Bone marrow (tissue), 2 donors: ENCODE measurements at regions not wholly inside any gene's neighbourhood (a gene's known extent, or its start where the extent isn't known, plus 50 kb on each side); places are given as distances from the start of the nearest gene placed in this dataset.

Experiments
- DNase-seq, 2 donors: peaks; one replicate each; lab custom pipeline; 2025; lab: John Stamatoyannopoulos, UW

DNA sequence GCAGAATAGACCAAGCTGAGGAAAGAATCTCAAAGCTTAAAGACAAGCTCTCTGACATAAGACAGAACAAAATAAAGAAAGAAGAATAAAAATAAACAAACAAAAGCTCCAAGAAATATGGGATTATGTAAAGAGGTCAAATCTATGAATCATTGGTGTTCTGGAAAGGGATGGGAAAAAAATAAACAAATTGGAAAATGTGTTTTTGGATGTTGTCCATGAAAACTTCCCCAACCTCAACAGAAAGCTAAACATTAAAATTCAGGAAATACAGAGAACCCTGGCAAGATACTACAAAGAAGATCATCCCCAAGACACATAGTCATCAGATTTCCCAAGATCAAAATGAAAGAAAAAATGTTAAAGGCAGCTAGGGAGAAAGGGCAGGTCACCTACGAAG lies 662.0 kb upstream of the CDH18 start:
- DNase-seq, result no peak

GRCh38 chr5:20648981-20649380 lies 661.0 kb upstream of the CDH18 start:
- DNase-seq, result no peak

DNA sequence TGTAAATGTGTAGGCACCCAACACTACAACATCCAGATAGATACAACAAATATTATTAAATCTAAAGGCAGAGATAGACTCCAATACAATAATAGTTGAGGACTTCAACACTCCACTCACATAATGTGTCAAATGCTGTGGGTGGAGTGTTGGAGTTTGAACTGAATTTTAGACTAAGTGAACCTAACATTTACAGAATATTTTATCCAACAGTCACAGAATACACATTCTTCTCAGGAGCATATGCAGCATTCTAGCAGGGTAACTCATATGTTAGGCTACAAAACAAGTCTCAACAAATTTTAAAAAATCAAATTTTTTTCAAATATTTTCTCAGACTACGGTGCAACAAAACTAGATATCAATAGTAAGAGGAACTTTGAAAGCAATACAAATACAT lies 648.7 kb upstream of the CDH18 start:
- DNase-seq, result no peak

DNA sequence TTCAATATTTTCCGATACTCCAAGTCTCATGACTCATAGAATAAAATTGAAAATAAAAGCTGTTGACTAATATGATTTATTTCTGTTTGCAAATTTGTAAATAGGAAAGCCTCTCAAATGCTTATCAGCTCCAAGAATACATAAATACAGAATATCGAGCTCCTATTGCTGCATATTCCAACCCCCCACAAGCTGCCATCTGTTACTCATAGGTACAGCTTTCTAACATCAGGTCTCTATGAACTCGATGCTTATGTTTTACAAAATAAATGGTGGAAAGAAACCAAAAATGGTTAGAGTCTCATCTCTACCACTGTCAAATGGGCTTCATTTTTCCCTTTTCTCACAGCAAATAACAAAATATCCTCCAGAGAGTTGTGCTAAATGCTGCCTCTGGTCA lies 631.6 kb upstream of the CDH18 start:
- DNase-seq, result no peak

DNA sequence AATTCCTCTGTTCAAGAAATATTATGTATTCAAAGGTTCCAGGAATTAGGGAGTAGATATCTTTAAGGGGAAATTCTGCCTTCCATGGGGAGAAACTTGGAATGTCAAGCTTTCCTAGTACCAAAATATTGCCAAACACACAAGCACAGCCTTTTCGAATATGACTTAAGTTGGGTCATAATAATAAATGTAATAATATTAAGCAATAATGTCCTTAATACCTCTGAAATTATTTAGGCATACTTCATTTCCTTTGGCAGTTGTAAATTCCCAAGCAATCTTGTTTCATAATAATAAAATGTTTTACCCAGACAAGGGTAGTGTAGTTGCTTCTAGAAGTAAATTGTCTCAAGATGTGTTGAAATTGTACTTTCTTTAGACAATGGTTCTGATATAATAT lies 630.3 kb upstream of the CDH18 start:
- no peak for DNase-seq

- no peak for DNase-seq
These were observed 629.8 kb upstream of the CDH18 start for GRCh38 chr5:20617841-20618240.

- no peak for DNase-seq
These were observed 628.0 kb upstream of the CDH18 start for GRCh38 chr5:20615888-20616563.

DNA sequence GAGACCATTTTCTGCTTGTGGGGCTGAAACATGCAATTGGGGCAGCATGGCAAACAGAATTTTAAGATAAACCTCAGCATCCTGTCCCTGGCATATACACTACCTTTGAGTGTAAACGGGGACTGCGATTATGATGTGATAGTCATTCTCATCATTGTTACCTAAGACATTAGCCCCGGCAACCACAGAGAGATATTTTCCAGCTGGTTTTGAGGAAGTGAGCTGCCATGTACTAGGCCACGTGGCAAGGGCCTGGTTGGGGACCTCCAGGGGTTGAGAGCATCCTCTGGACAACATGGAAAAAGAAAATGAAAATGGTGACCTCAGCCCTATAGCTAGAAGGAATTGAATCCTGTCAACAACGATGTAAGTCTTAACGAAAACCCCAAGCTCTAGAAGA lies 623.6 kb upstream of the CDH18 start:
- DNase-seq, result no peak

- DNase-seq, result no peak
These were observed 622.7 kb upstream of the CDH18 start for GRCh38 chr5:20610681-20611080.

DNA sequence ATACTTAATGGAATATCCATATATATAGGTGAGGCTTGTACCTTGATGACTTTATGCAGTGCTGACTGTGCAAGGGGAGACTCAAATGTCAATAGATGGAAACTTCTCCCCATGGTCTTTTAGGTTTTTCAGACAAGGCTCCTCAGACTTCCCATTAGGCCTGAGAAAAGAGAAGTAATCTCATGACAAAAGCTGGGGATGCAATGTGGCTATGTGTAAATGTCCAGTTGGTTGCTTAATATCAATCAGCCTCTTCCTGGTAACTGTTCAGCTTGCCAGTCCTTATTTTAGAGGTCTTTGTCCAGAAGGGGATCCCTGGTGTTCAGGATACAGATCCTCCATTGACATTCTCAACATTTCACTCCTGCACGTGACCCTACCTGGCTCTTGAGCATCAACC lies 621.1 kb upstream of the CDH18 start:
- DNase-seq, result no peak

GRCh38 chr5:20608567-20608966 lies 620.6 kb upstream of the CDH18 start:
- no peak for DNase-seq

- no peak for DNase-seq
These were observed 617.9 kb upstream of the CDH18 start for GRCh38 chr5:20605732-20606525.

DNA sequence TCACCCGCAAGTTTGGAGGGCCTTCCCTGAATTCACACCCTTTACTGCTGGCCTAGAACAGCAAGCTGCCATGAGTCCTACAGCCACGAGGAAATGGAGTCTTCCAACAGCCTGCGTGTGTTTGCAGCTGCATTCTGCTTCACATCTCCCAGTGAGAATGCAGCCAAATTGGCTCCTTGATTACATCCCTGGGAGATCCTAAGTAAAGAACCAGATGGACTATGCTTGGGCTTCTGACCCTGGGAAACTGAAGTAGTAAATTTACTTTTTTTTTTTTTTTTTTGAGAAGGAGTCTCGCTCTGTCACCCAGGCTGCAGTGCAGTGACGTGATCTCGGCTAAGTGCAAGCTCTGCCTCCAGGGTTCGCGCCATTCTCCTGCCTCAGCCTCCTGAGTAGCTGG lies 617.0 kb upstream of the CDH18 start:
- DNase-seq, result no peak

GRCh38 chr5:20601678-20602100 lies 613.7 kb upstream of the CDH18 start:
- no peak for DNase-seq

- no peak for DNase-seq
These were observed 602.4 kb upstream of the CDH18 start for GRCh38 chr5:20590356-20590755.

GRCh38 chr5:20575571-20575970 lies 587.6 kb upstream of the CDH18 start:
- no peak for DNase-seq

DNA sequence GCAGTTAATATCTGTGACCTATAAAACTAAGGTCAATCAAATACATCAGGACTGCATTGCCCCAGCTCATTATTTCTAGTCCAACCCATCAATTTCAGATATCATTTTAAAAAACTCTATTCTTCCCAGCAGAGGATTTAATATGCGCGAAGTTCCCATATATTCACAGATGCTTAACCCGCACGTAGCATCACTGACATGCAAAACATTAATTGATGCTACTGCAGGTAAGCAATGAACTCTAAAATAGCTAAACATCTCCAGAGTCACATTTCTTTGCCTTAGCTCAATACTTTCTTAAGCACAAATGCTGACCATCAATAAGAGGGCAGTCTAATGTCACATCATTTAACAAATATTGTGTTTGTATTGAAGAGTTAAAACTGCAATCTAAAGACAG lies 586.6 kb upstream of the CDH18 start:
- DNase-seq, result no peak

DNA sequence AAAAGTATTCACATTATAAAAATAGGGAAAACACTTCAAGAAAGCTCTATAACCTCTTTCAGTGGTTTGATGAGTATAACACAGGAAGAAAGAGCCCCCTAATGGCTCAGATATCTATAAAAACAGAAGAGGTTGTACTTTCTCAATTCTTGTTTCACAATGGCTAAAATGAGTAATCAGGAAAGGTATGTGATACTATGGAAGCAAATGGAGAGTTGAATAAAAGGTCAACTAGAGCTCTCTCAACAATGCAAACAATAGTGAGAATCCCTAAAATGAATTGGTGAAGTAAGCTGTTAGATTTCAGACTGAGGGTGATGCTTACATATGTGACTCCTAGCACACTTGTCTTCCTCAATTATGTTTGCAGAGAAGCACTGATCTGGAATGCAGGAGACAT lies 584.6 kb upstream of the CDH18 start:
- DNase-seq, result no peak

DNA sequence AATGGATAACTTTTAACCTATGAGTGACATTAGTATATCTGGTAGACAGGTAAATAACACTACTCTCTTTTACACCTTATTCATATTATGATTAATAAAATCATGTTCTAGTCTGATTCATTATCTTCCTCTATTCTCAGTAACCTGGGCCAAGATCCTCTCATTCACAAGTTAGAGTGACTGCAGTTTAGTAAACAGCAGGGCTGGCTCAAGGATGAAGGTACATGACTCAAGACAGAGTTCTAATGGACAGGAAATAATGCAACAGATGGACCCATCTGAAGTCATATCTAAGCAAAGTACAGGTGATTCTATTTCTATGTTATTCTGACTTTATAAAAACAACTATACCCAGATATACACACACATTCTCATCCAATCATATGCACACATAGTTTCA lies 582.5 kb upstream of the CDH18 start:
- DNase-seq, result no peak

GRCh38 chr5:20562544-20562943 lies 574.5 kb upstream of the CDH18 start:
- no peak for DNase-seq

GRCh38 chr5:20559845-20560244 lies 571.8 kb upstream of the CDH18 start:
- DNase-seq, result no peak

DNA sequence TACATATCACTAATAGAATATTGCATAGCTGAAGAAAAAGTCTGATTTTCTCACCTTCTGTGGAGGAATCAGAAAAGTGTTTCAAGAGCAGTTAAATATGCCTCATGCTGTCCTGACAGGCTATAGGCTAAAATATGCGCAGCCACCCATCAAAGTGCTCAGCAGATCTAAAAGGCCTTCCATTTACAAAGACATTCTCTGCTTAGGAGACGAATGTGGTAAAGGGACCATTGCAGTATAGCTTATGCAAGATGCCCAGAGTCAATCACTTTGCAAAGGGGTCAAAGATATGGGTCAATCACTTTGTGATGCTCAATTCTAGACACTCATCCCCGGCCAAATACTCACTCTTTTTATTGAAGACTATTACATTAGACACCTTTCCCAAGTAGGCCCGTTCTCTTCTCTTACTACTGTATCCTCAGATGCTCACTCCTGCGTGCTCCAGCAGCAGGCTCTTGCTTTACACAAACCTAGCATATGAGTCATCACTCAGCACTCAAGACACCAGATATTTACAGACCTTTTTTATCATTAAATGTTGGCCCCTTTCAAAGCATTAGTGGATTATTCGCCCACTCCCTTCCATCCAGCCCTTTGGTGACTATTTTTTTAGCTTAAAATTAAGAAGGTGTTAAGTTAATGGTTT lies 568.2 kb upstream of the CDH18 start:
- DNase-seq, result no peak

- no peak for DNase-seq
These were observed 567.0 kb upstream of the CDH18 start for GRCh38 chr5:20555034-20555433.
